ENCODE measurements at regions not wholly inside any gene's neighbourhood (a gene's known extent, or its start where the extent isn't known, plus 50 kb on each side); places are given as distances from the start of the nearest gene placed in this dataset.
"Not testable (repeated sequence)": the region's sequence is repeated elsewhere in the genome, so short reads cannot be mapped to it uniquely, and the experiment has no call there.

- TF ChIP-seq ZFX (IDR thresholded peaks at IDR 0.05; ENCODE audit: borderline replicate concordance): no peak
- no peak for TF ChIP-seq CTCF (IDR thresholded peaks at IDR 0.05)
- H3K27ac ChIP-seq: peak overlapping the region; percentile 29
Measured at GRCh38 chr5:108696951-108697715, 50.6 kb upstream of the FER start.

- no peak overlapping the region for H3K27ac ChIP-seq
Measured at GRCh38 chr5:108696407-108696806, 51.3 kb upstream of the FER start.

GRCh38 chr5:108688485-108688884 lies 59.2 kb upstream of the FER start:
- no peak overlapping the region for H3K27ac ChIP-seq
- TF ChIP-seq ZFX (IDR thresholded peaks at IDR 0.05; ENCODE audit: borderline replicate concordance): no peak
- TF ChIP-seq CTCF (IDR thresholded peaks at IDR 0.05): no peak

More at GRCh38 chr5:108696407-108696806, 51.3 kb upstream of the FER start:
- no peak for TF ChIP-seq ZFX (IDR thresholded peaks at IDR 0.05; ENCODE audit: borderline replicate concordance)
- TF ChIP-seq CTCF (IDR thresholded peaks at IDR 0.05): no peak

GRCh38 chr5:108687595-108688200 lies 60.0 kb upstream of the FER start:
- no peak overlapping the region for H3K27ac ChIP-seq
- TF ChIP-seq ZFX (IDR thresholded peaks at IDR 0.05; ENCODE audit: borderline replicate concordance): no peak
- no peak for TF ChIP-seq CTCF (IDR thresholded peaks at IDR 0.05)

- TF ChIP-seq CTCF (IDR thresholded peaks at IDR 0.05): no peak
- no peak for TF ChIP-seq ZFX (IDR thresholded peaks at IDR 0.05; ENCODE audit: borderline replicate concordance)
- H3K27ac ChIP-seq: no peak overlapping the region
Measured at GRCh38 chr5:108686676-108687075, 61.0 kb upstream of the FER start.

- not testable (repeated sequence) for H3K27ac ChIP-seq
Measured at GRCh38 chr5:108685448-108686216, 62.1 kb upstream of the FER start.

GRCh38 chr5:108681079-108681921 lies 66.4 kb upstream of the FER start:
- H3K27ac ChIP-seq: no peak overlapping the region
- TF ChIP-seq ZFX (IDR thresholded peaks at IDR 0.05; ENCODE audit: borderline replicate concordance) (no peak), CTCF (IDR thresholded peaks at IDR 0.05) (peak; percentile 88)

Data from 22Rv1 (cell line).